Mesodermal cell (in vitro differentiated cells): ENCODE measurements at regions not wholly inside any gene's neighbourhood (a gene's known extent, or its start where the extent isn't known, plus 50 kb on each side); places are given as distances from the start of the nearest gene placed in this dataset.
A peak's percentile ranks its signal among the peaks of the same experiment; 100 is the strongest.
"Not testable (repeated sequence)": the region's sequence is repeated elsewhere in the genome, so short reads cannot be mapped to it uniquely, and the experiment has no call there.

Experiments
- H3K27ac ChIP-seq: 2 replicates; pipeline ENCODE4 v1.7.0; 2013; ENCODE audit warnings: mild to moderate bottlenecking, low read depth, low read length, moderate library complexity; ENCODE audit not compliant: severe bottlenecking
- H3K36me3 ChIP-seq: 2 replicates; pipeline ENCODE4 v1.7.1; 2013; ENCODE audit warnings: mild to moderate bottlenecking, low read length, moderate library complexity; ENCODE audit not compliant: control insufficient read depth, insufficient read depth
- H3K4me1 ChIP-seq: one replicate; pipeline ENCODE4 v1.7.1; 2013; ENCODE audit warnings: mild to moderate bottlenecking, low read length; ENCODE audit not compliant: insufficient read depth, control insufficient read depth, poor library complexity, severe bottlenecking
- H3K4me3 ChIP-seq: 2 replicates; pipeline ENCODE4 v1.7.0; 2013; ENCODE audit warnings: low read length, control low read depth, mild to moderate bottlenecking; ENCODE audit not compliant: insufficient read depth, poor library complexity, severe bottlenecking; ENCODE audit errors: extremely low read depth
- H3K9me3 ChIP-seq: 2 replicates; pipeline ENCODE4 v1.7.1; 2013; ENCODE audit warnings: mild to moderate bottlenecking, low read length, moderate library complexity; ENCODE audit not compliant: control insufficient read depth
- WGBS, 2 experiments: methylation state at CpG; one replicate each; pipeline ENCODE4 v1.1.5; 2013; ENCODE audit warnings: missing lambda C conversion rate in 2 of 2; ENCODE audit not compliant: insufficient coverage in 2 of 2; 5-methylcytosine and 5-hydroxymethylcytosine counted together

GRCh38 chr1:235059221-235059620, 69.4 kb downstream of the TOMM20 start:
- Histone ChIP-seq H3K36me3 (no peaks in the 10 kb centered on the region), H3K27ac (no peak overlapping the region), H3K4me3 (no peak overlapping the region), H3K9me3 (no peaks in the 10 kb centered on the region), H3K4me1 (peaks cover 32% of the 10 kb centered on the region)
- WGBS, 2 experiments, result 76 to 83% methylated on average over 6 of the region's 6 CpGs

- no CpG with 5 or more reads among the region's 1 CpG for WGBS, 2 experiments
- Histone ChIP-seq H3K36me3 (no peaks in the 10 kb centered on the region), H3K27ac (no peak overlapping the region), H3K4me1 (peaks cover 32% of the 10 kb centered on the region), H3K4me3 (no peak overlapping the region), H3K9me3 (no peaks in the 10 kb centered on the region)
These were observed 69.9 kb downstream of the TOMM20 start for GRCh38 chr1:235058695-235059094.

GRCh38 chr1:235057385-235058306, 71.0 kb downstream of the TOMM20 start:
- Histone ChIP-seq H3K27ac (no peak overlapping the region), H3K4me1 (peaks cover 23% of the 10 kb centered on the region), H3K36me3 (no peaks in the 10 kb centered on the region), H3K9me3 (no peaks in the 10 kb centered on the region), H3K4me3 (no peak overlapping the region)
- 83 to 86% methylated on average over 8 to 11 of the region's 12 CpGs for WGBS, 2 experiments

GRCh38 chr1:235056937-235057336, 71.7 kb downstream of the TOMM20 start:
- Histone ChIP-seq H3K36me3 (no peaks in the 10 kb centered on the region), H3K4me3 (no peak overlapping the region), H3K9me3 (no peaks in the 10 kb centered on the region), H3K27ac (no peak overlapping the region), H3K4me1 (peaks cover 21% of the 10 kb centered on the region)
- 84 to 98% methylated on average over 4 to 7 of the region's 7 CpGs for WGBS, 2 experiments

- H3K36me3 ChIP-seq, result no peaks in the 10 kb centered on the region
- 87 to 91% methylated on average over 12 to 13 of the region's 13 CpGs for WGBS, 2 experiments
- H3K4me3 ChIP-seq, result no peak overlapping the region
- H3K27ac ChIP-seq, result peak overlapping the region; percentile 41
- H3K4me1 ChIP-seq, result peaks cover 24% of the 10 kb centered on the region
- no peaks in the 10 kb centered on the region for H3K9me3 ChIP-seq
These were observed 73.7 kb downstream of the TOMM20 start for GRCh38 chr1:235054936-235055335.

GRCh38 chr1:235054466-235054865, 74.2 kb downstream of the TOMM20 start:
- 95 to 98% methylated on average over 11 of the region's 11 CpGs for WGBS, 2 experiments

GRCh38 chr1:235052067-235053008, 76.3 kb downstream of the TOMM20 start:
- Histone ChIP-seq H3K27ac (no peak overlapping the region), H3K4me3 (no peak overlapping the region), H3K9me3 (no peaks in the 10 kb centered on the region), H3K4me1 (peaks cover 44% of the 10 kb centered on the region), H3K36me3 (no peaks in the 10 kb centered on the region)
- 95 to 97% methylated on average over 6 of the region's 12 CpGs for WGBS, 2 experiments

More at GRCh38 chr1:235054466-235054865, 74.2 kb downstream of the TOMM20 start:
- Histone ChIP-seq H3K4me3 (no peak overlapping the region), H3K9me3 (no peaks in the 10 kb centered on the region), H3K36me3 (no peaks in the 10 kb centered on the region), H3K4me1 (peaks cover 29% of the 10 kb centered on the region), H3K27ac (peak overlapping the region; percentile 41)

GRCh38 chr1:235051521-235051920, 77.1 kb downstream of the TOMM20 start:
- Histone ChIP-seq H3K9me3 (no peaks in the 10 kb centered on the region), H3K36me3 (no peaks in the 10 kb centered on the region), H3K27ac (no peak overlapping the region), H3K4me3 (no peak overlapping the region), H3K4me1 (peaks cover 46% of the 10 kb centered on the region)
- WGBS, 2 experiments, result 84 to 91% methylated on average over 3 of the region's 3 CpGs

GRCh38 chr1:235050911-235051360, 77.7 kb downstream of the TOMM20 start:
- Histone ChIP-seq H3K27ac (no peak overlapping the region), H3K4me3 (no peak overlapping the region), H3K4me1 (peaks cover 46% of the 10 kb centered on the region), H3K9me3 (no peaks in the 10 kb centered on the region), H3K36me3 (no peaks in the 10 kb centered on the region)
- 74 to 95% methylated on average over 2 to 4 of the region's 7 CpGs for WGBS, 2 experiments

GRCh38 chr1:235049716-235050378, 78.8 kb downstream of the TOMM20 start:
- WGBS, 2 experiments, result 86 to 88% methylated on average over 16 of the region's 21 CpGs
- H3K27ac ChIP-seq, result not testable (repeated sequence)
- H3K4me1 ChIP-seq, result peaks cover 44% of the 10 kb centered on the region

More at GRCh38 chr1:235049716-235050378, 78.8 kb downstream of the TOMM20 start:
- H3K4me3 ChIP-seq, H3K9me3 ChIP-seq, H3K36me3 ChIP-seq: not testable (repeated sequence)
